GM12874 (cell line): ENCODE measurements at regions not wholly inside any gene's neighbourhood (a gene's known extent, or its start where the extent isn't known, plus 50 kb on each side); places are given as distances from the start of the nearest gene placed in this dataset.

Experiments used
- TF ChIP-seq, protein P1 (sequence below): IDR thresholded peaks from 2 replicates; pipeline ENCODE4 v1.5.1; 2011; ENCODE audit warnings: low read depth, mild to moderate bottlenecking, control low read depth, low read length, moderate library complexity; ENCODE audit not compliant: insufficient read depth

DNA sequence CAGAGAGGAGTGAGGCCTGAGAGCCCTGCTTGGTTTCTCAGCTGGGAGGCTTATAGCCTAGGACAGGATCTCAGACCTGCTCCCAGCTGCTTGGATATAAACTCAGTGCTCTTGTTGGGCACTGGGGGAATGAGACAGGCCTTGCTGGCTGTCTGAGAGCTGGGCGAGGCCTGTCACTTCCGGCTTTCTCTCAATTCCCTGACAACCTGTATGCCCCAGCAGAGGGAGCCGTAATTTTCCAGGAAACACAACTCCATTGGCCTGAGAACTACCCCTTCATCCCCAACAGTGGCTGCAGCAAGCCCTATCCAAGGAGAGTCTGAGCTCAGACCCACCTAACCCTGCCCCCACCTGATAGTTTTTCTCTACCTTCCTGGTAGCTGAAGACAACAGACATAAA, 258.3 kb upstream of the STXBP6 start:
- TF ChIP-seq, protein P1, sequence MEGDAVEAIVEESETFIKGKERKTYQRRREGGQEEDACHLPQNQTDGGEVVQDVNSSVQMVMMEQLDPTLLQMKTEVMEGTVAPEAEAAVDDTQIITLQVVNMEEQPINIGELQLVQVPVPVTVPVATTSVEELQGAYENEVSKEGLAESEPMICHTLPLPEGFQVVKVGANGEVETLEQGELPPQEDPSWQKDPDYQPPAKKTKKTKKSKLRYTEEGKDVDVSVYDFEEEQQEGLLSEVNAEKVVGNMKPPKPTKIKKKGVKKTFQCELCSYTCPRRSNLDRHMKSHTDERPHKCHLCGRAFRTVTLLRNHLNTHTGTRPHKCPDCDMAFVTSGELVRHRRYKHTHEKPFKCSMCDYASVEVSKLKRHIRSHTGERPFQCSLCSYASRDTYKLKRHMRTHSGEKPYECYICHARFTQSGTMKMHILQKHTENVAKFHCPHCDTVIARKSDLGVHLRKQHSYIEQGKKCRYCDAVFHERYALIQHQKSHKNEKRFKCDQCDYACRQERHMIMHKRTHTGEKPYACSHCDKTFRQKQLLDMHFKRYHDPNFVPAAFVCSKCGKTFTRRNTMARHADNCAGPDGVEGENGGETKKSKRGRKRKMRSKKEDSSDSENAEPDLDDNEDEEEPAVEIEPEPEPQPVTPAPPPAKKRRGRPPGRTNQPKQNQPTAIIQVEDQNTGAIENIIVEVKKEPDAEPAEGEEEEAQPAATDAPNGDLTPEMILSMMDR = no peak

DNA sequence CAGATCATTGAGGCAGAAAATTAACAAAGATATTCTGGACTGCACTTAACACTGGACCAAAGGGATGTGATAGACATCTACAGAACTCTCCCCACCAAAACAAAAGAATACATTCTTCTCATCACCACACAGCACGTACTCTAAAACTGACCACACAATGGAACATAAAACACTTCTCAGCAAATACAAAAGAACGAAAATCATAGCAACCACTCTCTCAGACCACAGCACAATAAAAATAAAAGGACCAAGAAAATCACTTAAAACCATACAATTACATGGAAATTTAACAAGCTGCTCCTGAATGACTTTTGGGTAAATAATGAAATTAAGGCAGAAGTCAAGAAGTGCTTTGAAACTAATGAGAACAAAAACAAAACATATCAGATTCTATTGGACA, 254.0 kb upstream of the STXBP6 start:
- TF ChIP-seq, protein P1 = no peak

DNA sequence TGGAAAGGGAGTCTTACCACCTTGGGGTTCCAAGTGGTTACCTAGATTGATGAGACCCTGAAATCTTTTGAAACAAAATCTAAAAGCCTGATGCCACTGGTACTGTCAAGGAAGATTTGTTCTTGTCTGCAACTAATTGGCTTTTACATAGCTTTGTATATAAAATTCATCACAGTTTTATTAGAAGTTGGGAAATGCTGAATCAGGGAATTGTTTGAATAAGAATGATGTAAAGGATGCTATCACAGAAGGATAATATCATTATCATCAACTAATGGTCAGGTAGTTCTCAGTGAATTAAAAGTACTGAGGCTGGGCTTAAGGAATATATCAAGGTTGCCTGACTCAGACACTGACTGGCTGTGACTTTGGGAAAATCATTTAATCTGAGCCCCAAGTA, 248.3 kb upstream of the STXBP6 start:
- TF ChIP-seq, protein P1 = no peak

DNA sequence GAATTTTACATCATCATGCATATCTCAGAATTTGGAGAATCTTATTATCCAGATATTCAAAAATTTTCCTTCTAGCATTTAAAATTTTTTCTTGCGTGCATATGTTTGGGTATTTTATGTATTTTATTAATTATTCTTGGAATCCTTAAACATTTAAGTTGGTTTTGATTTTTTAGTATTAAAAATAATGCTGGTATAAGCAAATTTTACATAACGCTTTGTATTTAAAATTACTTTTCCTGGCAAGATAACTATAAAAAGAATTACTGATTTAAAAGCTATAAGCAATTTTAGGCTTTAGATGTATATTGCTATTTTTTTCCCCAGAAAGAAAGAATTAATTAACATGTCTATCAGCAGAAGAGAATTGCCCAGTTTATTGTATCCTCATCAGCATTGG, 224.6 kb upstream of the STXBP6 start:
- TF ChIP-seq, protein P1 = no peak

DNA sequence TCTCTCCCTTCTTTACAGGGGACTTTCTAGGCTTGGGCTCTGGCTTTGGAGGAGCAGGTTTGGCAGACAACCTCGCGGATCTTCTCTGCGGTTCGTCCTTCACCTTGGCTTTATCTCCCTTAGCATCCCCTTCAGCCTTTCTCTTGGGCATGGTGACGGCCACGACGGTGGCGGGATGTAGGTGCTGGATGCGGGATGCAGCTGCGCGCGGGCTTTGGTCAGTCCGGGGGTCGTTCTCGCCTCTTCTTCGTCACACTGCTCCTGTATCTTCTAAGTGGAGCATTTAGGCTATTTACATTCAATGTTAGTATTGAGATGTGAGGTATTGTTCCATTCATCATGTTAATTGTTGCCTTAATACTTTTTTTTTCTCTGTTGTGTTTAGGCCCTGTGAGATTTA, 217.2 kb upstream of the STXBP6 start:
- TF ChIP-seq, protein P1 = no peak

DNA sequence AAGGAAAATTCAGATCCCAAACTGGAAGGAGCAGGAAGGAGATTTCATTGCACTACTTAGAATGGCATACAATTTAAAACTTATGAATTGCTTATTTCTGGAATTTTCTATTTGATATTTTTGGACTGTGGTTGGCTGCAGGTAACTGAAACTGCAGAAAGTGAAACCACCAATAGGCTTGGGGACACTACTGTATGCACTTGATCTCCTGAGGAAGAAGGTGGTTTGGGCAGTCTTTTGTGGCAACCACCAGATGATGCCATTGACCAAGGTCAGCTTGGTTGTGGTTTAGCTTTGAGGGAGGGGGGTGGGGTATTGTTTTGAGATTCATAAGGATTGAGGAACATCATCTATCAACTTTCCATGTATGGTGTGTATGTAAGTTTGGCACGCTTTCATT, 209.5 kb upstream of the STXBP6 start:
- TF ChIP-seq, protein P1 = no peak

DNA sequence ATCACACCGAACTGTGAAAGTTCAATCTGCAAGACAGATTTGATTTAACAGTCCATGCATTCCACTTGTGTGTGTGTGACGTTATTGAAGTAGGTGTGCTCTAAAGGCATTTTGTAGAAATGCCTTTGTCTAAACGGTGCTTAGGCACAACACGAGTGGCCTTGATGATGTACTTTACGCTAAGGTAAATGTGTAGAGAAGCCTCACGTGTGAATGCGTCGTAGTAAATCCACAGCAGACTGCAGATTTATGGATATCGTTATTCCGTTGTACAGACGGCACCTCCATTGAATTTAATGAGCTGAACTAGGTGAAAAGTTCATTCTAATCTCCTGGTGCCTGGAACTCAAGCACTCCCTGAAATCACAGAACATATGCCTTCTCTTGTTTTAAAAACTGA, 202.8 kb upstream of the STXBP6 start:
- TF ChIP-seq, protein P1 = no peak

DNA sequence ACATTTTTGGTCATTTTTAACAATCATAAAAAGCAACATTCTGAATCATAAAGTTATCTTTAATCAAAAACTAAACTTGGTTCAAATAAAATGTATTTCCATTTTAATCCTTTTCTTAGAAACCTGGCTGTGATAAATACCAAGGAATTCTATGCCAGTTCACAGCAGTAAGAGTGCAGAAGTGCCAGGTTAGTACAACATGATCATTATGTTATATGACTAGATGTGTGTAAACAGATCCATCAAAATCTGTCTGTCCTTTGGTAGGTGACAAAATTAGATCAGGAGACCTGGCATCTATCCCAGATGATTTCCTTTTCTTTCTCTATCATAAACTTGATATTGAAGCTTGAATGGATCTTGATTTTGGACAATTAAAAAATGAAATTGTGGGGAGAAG, 200.6 kb upstream of the STXBP6 start:
- TF ChIP-seq, protein P1 = no peak
